Breast epithelium (tissue), 3 donors: ENCODE measurements at regions not wholly inside any gene's neighbourhood (a gene's known extent, or its start where the extent isn't known, plus 50 kb on each side); places are given as distances from the start of the nearest gene placed in this dataset.

Source experiments
- POLR2A ChIP-seq: fragments of 450-650 bp; IDR thresholded peaks from one replicate; pipeline ENCODE4 v1.6.1; 2016; ENCODE audit warnings: antibody characterized with exemption, mild to moderate bottlenecking, moderate library complexity
- POLR2AphosphoS5 ChIP-seq, 3 donors: sonication (generic); formaldehyde crosslinking; IDR thresholded peaks; one replicate each; pipeline ENCODE4 v1.6.1; 2017; ENCODE audit warnings: antibody characterized with exemption in 3 of 3
- TF ChIP-seq, protein P1 (sequence below), 3 donors: fragments of 450-650 bp; IDR thresholded peaks; one replicate each; pipeline ENCODE4 v1.5.1; 2016 to 2017; ENCODE audit warnings: antibody characterized with exemption in 3 of 3, mild to moderate bottlenecking in 3 of 3, moderate library complexity in 3 of 3

DNA sequence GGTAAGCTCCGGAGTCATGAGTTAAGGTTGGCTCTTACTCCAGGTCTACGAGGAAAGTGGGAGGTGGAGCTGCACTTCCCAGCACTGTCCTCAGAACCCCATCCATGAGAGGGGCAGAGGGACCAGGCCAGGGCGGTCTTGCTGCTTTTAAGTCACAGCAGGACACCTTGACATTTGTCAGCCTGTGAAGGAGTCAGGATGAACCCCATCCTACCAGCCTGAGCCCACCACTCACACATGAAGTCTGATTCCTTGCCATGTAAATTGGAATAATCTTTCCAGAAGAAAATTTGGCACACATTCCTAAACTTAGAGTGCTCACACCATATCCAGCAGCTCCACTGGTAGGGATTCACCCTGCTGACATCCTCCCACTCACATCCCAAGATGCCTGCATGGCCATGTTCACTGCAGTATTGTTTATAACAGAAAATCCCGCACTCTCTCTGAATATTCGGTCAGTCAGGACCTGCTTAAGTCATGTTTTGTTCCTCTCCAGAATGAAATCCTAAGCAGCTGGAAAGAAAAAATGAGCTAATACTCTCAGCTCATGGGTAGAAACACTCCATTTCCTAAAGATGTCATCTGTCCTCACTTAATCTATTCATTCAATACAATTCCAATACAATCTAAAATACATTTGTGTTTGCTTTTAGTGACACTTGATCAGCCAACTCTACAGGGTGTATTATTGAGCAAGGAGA is 79.3 kb upstream of the COL5A1 start:
- TF ChIP-seq, protein P1, sequence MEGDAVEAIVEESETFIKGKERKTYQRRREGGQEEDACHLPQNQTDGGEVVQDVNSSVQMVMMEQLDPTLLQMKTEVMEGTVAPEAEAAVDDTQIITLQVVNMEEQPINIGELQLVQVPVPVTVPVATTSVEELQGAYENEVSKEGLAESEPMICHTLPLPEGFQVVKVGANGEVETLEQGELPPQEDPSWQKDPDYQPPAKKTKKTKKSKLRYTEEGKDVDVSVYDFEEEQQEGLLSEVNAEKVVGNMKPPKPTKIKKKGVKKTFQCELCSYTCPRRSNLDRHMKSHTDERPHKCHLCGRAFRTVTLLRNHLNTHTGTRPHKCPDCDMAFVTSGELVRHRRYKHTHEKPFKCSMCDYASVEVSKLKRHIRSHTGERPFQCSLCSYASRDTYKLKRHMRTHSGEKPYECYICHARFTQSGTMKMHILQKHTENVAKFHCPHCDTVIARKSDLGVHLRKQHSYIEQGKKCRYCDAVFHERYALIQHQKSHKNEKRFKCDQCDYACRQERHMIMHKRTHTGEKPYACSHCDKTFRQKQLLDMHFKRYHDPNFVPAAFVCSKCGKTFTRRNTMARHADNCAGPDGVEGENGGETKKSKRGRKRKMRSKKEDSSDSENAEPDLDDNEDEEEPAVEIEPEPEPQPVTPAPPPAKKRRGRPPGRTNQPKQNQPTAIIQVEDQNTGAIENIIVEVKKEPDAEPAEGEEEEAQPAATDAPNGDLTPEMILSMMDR (IDR thresholded peaks at IDR 0.05) = no peak
- no peak for TF ChIP-seq POLR2A
- TF ChIP-seq POLR2AphosphoS5 (IDR thresholded peaks at IDR 0.05) = no peak
